ENCODE measurements at regions not wholly inside any gene's neighbourhood (a gene's known extent, or its start where the extent isn't known, plus 50 kb on each side); places are given as distances from the start of the nearest gene placed in this dataset.

DNA sequence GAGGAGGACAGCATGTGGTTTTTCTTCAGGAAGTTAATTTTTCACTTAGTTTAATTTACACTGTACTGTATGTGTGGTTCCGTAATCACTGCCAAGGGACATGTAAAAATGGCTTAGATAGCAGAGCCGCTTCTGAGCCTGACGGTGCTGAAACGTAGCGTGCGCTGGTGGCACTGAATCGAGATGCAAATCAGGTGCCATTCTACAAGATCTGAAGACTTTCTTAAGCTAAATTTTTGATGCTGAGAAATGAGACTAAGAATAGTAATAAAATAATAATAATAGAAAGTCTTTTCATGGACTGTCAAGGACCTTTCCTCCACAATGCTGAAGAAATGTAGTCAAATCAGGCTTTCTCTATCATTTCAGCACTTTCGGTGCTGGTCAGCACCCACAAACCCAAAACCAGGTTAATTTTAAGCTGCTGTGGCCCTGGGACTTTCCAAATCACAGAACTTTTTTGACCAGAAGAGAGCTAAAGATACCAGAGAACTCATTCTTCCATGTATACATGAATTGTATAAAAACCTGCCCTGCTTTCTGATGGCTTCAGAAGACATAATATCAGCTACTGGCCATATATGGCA, 183.3 kb upstream of the LMO3 start:
- TF ChIP-seq, protein P1, sequence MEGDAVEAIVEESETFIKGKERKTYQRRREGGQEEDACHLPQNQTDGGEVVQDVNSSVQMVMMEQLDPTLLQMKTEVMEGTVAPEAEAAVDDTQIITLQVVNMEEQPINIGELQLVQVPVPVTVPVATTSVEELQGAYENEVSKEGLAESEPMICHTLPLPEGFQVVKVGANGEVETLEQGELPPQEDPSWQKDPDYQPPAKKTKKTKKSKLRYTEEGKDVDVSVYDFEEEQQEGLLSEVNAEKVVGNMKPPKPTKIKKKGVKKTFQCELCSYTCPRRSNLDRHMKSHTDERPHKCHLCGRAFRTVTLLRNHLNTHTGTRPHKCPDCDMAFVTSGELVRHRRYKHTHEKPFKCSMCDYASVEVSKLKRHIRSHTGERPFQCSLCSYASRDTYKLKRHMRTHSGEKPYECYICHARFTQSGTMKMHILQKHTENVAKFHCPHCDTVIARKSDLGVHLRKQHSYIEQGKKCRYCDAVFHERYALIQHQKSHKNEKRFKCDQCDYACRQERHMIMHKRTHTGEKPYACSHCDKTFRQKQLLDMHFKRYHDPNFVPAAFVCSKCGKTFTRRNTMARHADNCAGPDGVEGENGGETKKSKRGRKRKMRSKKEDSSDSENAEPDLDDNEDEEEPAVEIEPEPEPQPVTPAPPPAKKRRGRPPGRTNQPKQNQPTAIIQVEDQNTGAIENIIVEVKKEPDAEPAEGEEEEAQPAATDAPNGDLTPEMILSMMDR (conservative IDR thresholded peaks at IDR 0.05; ENCODE audit: low read length): no peak
- no peak for TF ChIP-seq EZH2phosphoT487 (IDR thresholded peaks at IDR 0.05; ENCODE audit: borderline replicate concordance)
